ENCODE measurements at regions not wholly inside any gene's neighbourhood (a gene's known extent, or its start where the extent isn't known, plus 50 kb on each side); places are given as distances from the start of the nearest gene placed in this dataset.

GRCh38 chr12:45674181-45674977 lies 55.1 kb upstream of the ARID2 start:
- FAIRE-seq, result no peak

- FAIRE-seq, result no peak
Observed at GRCh38 chr12:45675534-45675933, 54.0 kb upstream of the ARID2 start.
